Lower lobe of right lung (tissue), 2 donors: ENCODE measurements at regions not wholly inside any gene's neighbourhood (a gene's known extent, or its start where the extent isn't known, plus 50 kb on each side); places are given as distances from the start of the nearest gene placed in this dataset.

Experiments
- ATAC-seq, 2 donors: fragments of 200-7000 bp; cut with Tn5 transposase; one replicate each; pipeline ENCODE4 v1.9.1; 2020 to 2022; ENCODE audit warnings: mild to moderate bottlenecking in 2 of 2, moderate library complexity in 2 of 2
- DNase-seq: peaks from one replicate; pipeline ENCODE4 v3.0.0-alpha.2; 2020
- H3K27ac ChIP-seq: fragments of 200-600 bp; one replicate; pipeline ENCODE4 v1.8.0; 2022
- H3K27me3 ChIP-seq: fragments of 200-600 bp; one replicate; pipeline ENCODE4 v1.8.0; 2022; ENCODE audit warnings: low read depth
- H3K36me3 ChIP-seq: fragments of 200-600 bp; one replicate; pipeline ENCODE4 v1.8.0; 2022; ENCODE audit warnings: mild to moderate bottlenecking
- H3K4me1 ChIP-seq: fragments of 200-600 bp; one replicate; pipeline ENCODE4 v1.8.0; 2022
- H3K4me3 ChIP-seq: fragments of 200-600 bp; one replicate; pipeline ENCODE4 v1.8.0; 2022; ENCODE audit warnings: mild to moderate bottlenecking
- H3K9me3 ChIP-seq: fragments of 200-600 bp; one replicate; pipeline ENCODE4 v1.8.0; 2022
- CTCF ChIP-seq: fragments of 200-600 bp; IDR thresholded peaks from one replicate; pipeline ENCODE4 v1.8.0; 2022; ENCODE audit warnings: antibody characterized with exemption, mild to moderate bottlenecking
- intact Hi-C: fragments of 100-400 bp; cut with DNase I; formaldehyde crosslinking; loops from one replicate; pipeline ENCODE4 v1.11.0; 2022
- donor health status: DM: no; HTN: yes; CAD: no; lungs with severe emphysema.

- TF ChIP-seq CTCF: no peak
Observed at GRCh38 chr20:39258253-39258652, 296.1 kb downstream of the DHX35 start.

GRCh38 chr20:39253051-39253755, 291.1 kb downstream of the DHX35 start:
- Histone ChIP-seq H3K36me3 (no peaks in the 10 kb centered on the region), H3K9me3 (no peaks in the 10 kb centered on the region), H3K4me1 (no peaks in the 10 kb centered on the region), H3K4me3 (no peak overlapping the region), H3K27me3 (no peaks in the 10 kb centered on the region), H3K27ac (no peak overlapping the region)
- no peak for TF ChIP-seq CTCF
- DNase-seq: no peak
- intact Hi-C loops: no loop called here
- ATAC-seq: no peak

More at GRCh38 chr20:39258253-39258652, 296.1 kb downstream of the DHX35 start:
- H3K27me3 ChIP-seq: no peaks in the 10 kb centered on the region
- intact Hi-C loops: no loop called here
- no peaks in the 10 kb centered on the region for H3K36me3 ChIP-seq
- H3K9me3 ChIP-seq: no peaks in the 10 kb centered on the region
- no peak overlapping the region for H3K4me3 ChIP-seq
- ATAC-seq (no peak), DNase-seq (no peak)
- no peaks in the 10 kb centered on the region for H3K4me1 ChIP-seq
- H3K27ac ChIP-seq: no peak overlapping the region

- DNase-seq: no peak
- no peaks in the 10 kb centered on the region for H3K4me1 ChIP-seq
- H3K4me3 ChIP-seq: no peak overlapping the region
- intact Hi-C loops: no loop called here
- no peaks in the 10 kb centered on the region for H3K9me3 ChIP-seq
- H3K36me3 ChIP-seq: no peaks in the 10 kb centered on the region
- no peak for ATAC-seq
- no peaks in the 10 kb centered on the region for H3K27me3 ChIP-seq
- no peak overlapping the region for H3K27ac ChIP-seq
- no peak for TF ChIP-seq CTCF
Observed at GRCh38 chr20:39252035-39252434, 289.9 kb downstream of the DHX35 start.

GRCh38 chr20:39249798-39250197, 287.7 kb downstream of the DHX35 start:
- intact Hi-C loops: no loop called here
- TF ChIP-seq CTCF: no peak
- no peak for ATAC-seq

GRCh38 chr20:39248862-39249485, 286.8 kb downstream of the DHX35 start:
- ATAC-seq (no peak), DNase-seq (no peak)
- H3K27me3 ChIP-seq: no peaks in the 10 kb centered on the region
- H3K36me3 ChIP-seq: no peaks in the 10 kb centered on the region
- no peak for TF ChIP-seq CTCF
- no peak overlapping the region for H3K4me3 ChIP-seq
- H3K9me3 ChIP-seq: no peaks in the 10 kb centered on the region
- no peaks in the 10 kb centered on the region for H3K4me1 ChIP-seq
- intact Hi-C loops: no loop called here
- H3K27ac ChIP-seq: no peak overlapping the region

More at GRCh38 chr20:39249798-39250197, 287.7 kb downstream of the DHX35 start:
- Histone ChIP-seq H3K27ac (no peak overlapping the region), H3K4me1 (no peaks in the 10 kb centered on the region), H3K36me3 (no peaks in the 10 kb centered on the region), H3K9me3 (no peaks in the 10 kb centered on the region), H3K4me3 (no peak overlapping the region), H3K27me3 (no peaks in the 10 kb centered on the region)
- DNase-seq: no peak
